ENCODE measurements at regions not wholly inside any gene's neighbourhood (a gene's known extent, or its start where the extent isn't known, plus 50 kb on each side); places are given as distances from the start of the nearest gene placed in this dataset.

DNA sequence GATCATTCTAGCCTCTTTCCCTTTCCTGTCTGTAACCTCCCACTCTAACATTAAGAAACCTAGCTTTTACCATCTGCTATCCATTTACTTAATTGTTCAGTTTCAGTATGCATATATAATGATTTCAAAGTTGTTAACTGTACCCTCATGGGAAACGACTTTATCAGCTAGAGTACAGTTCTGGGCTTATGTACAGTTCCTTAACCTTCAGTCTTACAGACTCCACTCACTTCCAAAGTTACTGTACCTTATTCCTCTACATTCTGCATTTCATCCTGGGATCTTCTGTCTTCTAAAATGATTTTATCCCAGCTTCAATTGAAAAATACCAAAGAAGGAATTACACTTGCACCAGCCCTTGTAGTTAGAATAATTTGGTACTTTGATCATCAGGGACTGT is 108.7 kb upstream of the KCNE2 start:
- no peak for ATAC-seq
- in situ Hi-C loops (cut with HindIII; ENCODE audit: low pct_unique_long_range_greater_than_20kb, low sequenced_read_pairs) = no loop called here
- CTCF ChIA-PET = no interaction called here
- Histone ChIP-seq H3K27ac (ENCODE audit: low read length) (no peak overlapping the region), H3K4me1 (ENCODE audit: control insufficient read depth, insufficient read depth, low read length) (no peaks in the 10 kb centered on the region), H3K4me3 (ENCODE audit: low read depth in 2 of 2, low read length in 2 of 2) (no peak overlapping the region), H3K36me3 (ENCODE audit: control insufficient read depth, insufficient read depth, low read length) (no peaks in the 10 kb centered on the region), H3K27me3 (ENCODE audit: control insufficient read depth, insufficient read depth, low read length) (no peaks in the 10 kb centered on the region), H3K9me3 (ENCODE audit: control insufficient read depth, insufficient read depth, low read depth, low read length) (no peaks in the 10 kb centered on the region)
- no peak for TF ChIP-seq POLR2AphosphoS5 (IDR thresholded peaks at IDR 0.05; ENCODE audit: low read depth, low read length)
- TF ChIP-seq, protein P1, sequence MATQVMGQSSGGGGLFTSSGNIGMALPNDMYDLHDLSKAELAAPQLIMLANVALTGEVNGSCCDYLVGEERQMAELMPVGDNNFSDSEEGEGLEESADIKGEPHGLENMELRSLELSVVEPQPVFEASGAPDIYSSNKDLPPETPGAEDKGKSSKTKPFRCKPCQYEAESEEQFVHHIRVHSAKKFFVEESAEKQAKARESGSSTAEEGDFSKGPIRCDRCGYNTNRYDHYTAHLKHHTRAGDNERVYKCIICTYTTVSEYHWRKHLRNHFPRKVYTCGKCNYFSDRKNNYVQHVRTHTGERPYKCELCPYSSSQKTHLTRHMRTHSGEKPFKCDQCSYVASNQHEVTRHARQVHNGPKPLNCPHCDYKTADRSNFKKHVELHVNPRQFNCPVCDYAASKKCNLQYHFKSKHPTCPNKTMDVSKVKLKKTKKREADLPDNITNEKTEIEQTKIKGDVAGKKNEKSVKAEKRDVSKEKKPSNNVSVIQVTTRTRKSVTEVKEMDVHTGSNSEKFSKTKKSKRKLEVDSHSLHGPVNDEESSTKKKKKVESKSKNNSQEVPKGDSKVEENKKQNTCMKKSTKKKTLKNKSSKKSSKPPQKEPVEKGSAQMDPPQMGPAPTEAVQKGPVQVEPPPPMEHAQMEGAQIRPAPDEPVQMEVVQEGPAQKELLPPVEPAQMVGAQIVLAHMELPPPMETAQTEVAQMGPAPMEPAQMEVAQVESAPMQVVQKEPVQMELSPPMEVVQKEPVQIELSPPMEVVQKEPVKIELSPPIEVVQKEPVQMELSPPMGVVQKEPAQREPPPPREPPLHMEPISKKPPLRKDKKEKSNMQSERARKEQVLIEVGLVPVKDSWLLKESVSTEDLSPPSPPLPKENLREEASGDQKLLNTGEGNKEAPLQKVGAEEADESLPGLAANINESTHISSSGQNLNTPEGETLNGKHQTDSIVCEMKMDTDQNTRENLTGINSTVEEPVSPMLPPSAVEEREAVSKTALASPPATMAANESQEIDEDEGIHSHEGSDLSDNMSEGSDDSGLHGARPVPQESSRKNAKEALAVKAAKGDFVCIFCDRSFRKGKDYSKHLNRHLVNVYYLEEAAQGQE (IDR thresholded peaks at IDR 0.05; ENCODE audit: insufficient read depth in 1 of 2, low read depth in 2 of 2, low read length in 1 of 2) = no peak
- DNase-seq (ENCODE audit: low read depth, low spot score) = no peak
- POLR2A ChIA-PET = no interaction called here
- no TSS peak for BruUV-seq (replicated peaks)
- intact Hi-C loops (cut with micrococcal nuclease; ENCODE audit: unreplicated experiment) = no loop called here

DNA sequence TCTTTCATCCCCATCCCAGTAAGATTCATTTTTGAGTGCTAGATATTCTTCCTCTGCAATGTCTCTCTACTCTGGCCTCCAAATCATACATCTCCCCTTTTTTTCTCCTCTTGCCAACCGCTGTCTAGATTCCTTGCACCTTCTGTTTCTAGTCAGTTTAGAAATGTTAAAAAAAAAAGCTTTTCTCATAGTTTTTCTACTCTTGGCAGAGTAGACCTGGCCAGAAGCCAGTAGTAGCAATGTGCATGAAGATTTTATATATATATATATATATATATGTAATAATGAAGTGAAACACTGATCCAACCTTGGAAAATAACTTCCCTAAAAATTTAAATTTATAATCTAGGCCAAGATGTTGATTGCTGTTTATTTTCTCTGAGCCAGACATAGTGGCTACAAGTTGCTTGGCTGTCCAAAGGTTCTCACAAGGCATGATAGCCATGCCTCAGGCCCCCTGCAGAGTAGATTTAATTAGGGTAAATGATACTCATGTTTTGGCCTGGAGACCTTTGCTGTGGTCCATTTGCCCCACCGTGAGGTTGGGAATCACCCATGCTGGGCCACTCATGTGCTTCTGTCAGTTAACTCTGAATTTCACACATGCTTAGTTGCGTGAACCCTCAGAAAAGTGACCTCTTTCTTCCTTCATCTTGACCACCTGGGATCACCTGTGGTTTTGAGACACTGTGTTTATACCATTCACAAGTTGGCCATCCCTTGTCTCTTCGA is 103.4 kb upstream of the KCNE2 start:
- intact Hi-C loops (cut with micrococcal nuclease; ENCODE audit: unreplicated experiment) = no loop called here
- BruUV-seq (replicated peaks) = no TSS peak
- in situ Hi-C loops (cut with HindIII; ENCODE audit: low pct_unique_long_range_greater_than_20kb, low sequenced_read_pairs) = no loop called here
- H3K36me3 ChIP-seq (ENCODE audit: control insufficient read depth, insufficient read depth, low read length) = no peaks in the 10 kb centered on the region
- H3K27ac ChIP-seq (ENCODE audit: low read length) = no peak overlapping the region
- ATAC-seq (no peak), DNase-seq (ENCODE audit: low read depth, low spot score) (no peak)
- no peaks in the 10 kb centered on the region for H3K27me3 ChIP-seq (ENCODE audit: control insufficient read depth, insufficient read depth, low read length)
- no peaks in the 10 kb centered on the region for H3K9me3 ChIP-seq (ENCODE audit: control insufficient read depth, insufficient read depth, low read depth, low read length)
- ChIA-PET CTCF (no interaction called here), POLR2A (no interaction called here)
- no peaks in the 10 kb centered on the region for H3K4me1 ChIP-seq (ENCODE audit: control insufficient read depth, insufficient read depth, low read length)
- H3K4me3 ChIP-seq (ENCODE audit: low read depth in 2 of 2, low read length in 2 of 2) = no peak overlapping the region
- TF ChIP-seq POLR2AphosphoS5 (IDR thresholded peaks at IDR 0.05; ENCODE audit: low read depth, low read length) (no peak), TCF7L2 (IDR thresholded peaks at IDR 0.05; ENCODE audit: low read depth, low read length) (no peak), SIN3A (IDR thresholded peaks at IDR 0.05; ENCODE audit: borderline replicate concordance, insufficient read depth, low read depth, low read length) (no peak)
- TF ChIP-seq, protein P2, sequence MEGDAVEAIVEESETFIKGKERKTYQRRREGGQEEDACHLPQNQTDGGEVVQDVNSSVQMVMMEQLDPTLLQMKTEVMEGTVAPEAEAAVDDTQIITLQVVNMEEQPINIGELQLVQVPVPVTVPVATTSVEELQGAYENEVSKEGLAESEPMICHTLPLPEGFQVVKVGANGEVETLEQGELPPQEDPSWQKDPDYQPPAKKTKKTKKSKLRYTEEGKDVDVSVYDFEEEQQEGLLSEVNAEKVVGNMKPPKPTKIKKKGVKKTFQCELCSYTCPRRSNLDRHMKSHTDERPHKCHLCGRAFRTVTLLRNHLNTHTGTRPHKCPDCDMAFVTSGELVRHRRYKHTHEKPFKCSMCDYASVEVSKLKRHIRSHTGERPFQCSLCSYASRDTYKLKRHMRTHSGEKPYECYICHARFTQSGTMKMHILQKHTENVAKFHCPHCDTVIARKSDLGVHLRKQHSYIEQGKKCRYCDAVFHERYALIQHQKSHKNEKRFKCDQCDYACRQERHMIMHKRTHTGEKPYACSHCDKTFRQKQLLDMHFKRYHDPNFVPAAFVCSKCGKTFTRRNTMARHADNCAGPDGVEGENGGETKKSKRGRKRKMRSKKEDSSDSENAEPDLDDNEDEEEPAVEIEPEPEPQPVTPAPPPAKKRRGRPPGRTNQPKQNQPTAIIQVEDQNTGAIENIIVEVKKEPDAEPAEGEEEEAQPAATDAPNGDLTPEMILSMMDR (IDR thresholded peaks at IDR 0.05) = no peak
- TF ChIP-seq, protein P1 (IDR thresholded peaks at IDR 0.05; ENCODE audit: insufficient read depth in 1 of 2, low read depth in 2 of 2, low read length in 1 of 2) = no peak

All from Panc1 (cell line).